LNCaP clone FGC (cell line): ENCODE measurements at regions not wholly inside any gene's neighbourhood (a gene's known extent, or its start where the extent isn't known, plus 50 kb on each side); places are given as distances from the start of the nearest gene placed in this dataset.

ENCODE experiments used
- DNase-seq: peaks from one replicate; pipeline ENCODE4 v3.0.0-alpha.2; 2011; ENCODE audit warnings: low read depth
- H3K4me3 ChIP-seq: 2 replicates; pipeline ENCODE4 v1.5.1; 2011; ENCODE audit warnings: mild to moderate bottlenecking, low read depth, low read length, control low read depth
- TF ChIP-seq, protein P1 (sequence below): IDR thresholded peaks from 2 replicates; pipeline ENCODE4 v1.5.1; 2012; ENCODE audit warnings: mild to moderate bottlenecking; ENCODE audit not compliant: control insufficient read depth, insufficient read depth; ENCODE audit errors: extremely low read depth

DNA sequence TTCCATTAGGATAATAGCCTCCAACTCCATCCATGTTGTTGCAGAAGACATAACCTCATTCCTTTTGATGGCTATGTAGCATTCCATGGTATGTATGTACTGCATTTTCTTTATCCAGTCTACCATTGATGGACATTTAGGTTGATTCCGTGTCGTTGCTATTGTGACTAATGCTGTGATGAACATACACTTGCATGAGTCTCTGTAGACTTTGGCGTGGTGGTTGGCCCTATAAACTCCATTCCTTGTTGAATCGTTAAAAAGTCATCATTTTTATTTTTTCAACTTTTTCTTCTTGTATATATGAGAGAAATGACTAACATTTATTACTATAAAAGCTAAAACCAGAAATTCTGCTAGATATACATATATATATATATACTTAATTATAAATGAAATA is 1491.9 kb upstream of the CDH6 start:
- TF ChIP-seq, protein P1, sequence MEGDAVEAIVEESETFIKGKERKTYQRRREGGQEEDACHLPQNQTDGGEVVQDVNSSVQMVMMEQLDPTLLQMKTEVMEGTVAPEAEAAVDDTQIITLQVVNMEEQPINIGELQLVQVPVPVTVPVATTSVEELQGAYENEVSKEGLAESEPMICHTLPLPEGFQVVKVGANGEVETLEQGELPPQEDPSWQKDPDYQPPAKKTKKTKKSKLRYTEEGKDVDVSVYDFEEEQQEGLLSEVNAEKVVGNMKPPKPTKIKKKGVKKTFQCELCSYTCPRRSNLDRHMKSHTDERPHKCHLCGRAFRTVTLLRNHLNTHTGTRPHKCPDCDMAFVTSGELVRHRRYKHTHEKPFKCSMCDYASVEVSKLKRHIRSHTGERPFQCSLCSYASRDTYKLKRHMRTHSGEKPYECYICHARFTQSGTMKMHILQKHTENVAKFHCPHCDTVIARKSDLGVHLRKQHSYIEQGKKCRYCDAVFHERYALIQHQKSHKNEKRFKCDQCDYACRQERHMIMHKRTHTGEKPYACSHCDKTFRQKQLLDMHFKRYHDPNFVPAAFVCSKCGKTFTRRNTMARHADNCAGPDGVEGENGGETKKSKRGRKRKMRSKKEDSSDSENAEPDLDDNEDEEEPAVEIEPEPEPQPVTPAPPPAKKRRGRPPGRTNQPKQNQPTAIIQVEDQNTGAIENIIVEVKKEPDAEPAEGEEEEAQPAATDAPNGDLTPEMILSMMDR = no peak
- no peak overlapping the region for H3K4me3 ChIP-seq
- DNase-seq = no peak

DNA sequence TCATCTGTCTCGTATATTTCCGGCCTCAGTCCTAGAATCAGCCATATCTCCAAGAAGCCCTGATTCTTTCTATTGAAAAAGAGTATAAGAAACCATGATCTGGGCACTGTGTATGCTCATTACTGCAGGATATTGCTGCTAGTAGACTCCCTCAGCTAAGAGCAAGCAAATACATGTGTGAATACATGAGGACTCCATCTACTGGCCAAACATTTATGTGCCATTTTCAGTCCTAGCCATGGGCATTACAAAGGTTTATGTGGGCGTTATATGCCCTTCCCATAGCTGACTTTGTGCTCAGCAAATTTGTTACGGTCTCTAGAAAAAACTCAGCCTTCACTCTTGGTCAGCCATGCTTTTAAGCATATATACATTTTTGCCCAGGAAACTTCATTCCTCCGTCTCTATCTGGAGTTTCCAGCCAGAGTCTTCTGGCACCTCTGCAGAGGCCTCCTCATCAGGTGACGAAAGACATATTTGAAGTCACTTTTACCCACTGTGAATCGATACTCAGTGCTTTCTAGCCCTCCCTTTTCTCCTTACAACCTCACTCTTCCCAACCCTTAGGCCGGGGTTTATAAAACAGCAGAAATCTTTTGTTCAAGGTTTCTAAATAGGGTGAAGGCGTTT is 1495.6 kb upstream of the CDH6 start:
- no peak for DNase-seq
- TF ChIP-seq, protein P1 = peak; percentile 59
- H3K4me3 ChIP-seq = no peak overlapping the region

DNA sequence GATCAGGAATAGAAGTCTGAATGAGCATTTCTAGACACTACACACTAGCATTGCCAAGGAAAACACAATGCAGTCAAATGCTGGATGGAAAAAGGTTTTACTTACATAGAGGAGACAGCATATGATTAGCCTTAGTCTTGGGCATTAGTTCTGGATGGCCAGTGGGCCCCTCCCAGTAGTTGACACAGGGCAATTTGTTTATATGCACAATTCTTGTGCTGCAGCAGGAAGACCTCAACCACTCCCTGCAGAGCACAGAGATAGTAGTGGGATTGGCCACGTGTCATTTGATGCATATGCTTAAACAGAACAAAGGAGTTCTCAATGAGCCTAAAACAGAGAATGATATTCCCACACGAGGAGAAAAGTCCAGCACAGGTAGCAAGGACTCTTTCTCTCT is 1496.2 kb upstream of the CDH6 start:
- TF ChIP-seq, protein P1 = no peak
- DNase-seq = no peak

DNA sequence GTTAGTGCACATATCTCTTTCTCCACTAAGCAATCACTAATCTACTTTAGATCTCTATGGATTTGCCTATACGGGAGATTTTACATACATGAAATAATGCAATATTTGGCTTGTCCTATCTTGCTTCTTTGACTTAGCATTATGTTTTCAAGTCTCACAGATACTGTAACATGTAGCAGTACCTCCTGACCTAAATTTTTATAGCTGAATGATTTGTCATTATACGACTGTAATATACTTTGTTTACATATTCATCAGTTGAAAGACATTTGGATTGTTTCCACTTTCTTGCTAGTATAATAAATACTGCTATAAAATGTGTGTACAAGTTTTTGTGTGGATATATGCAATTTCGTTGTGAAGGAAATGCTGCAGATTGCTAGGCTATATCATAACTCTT is 1520.8 kb upstream of the CDH6 start:
- no peak overlapping the region for H3K4me3 ChIP-seq
- TF ChIP-seq, protein P1 = no peak
- peak; percentile 46 for DNase-seq

More for the DNA sequence above, 1496.2 kb upstream of the CDH6 start:
- no peak overlapping the region for H3K4me3 ChIP-seq

DNA sequence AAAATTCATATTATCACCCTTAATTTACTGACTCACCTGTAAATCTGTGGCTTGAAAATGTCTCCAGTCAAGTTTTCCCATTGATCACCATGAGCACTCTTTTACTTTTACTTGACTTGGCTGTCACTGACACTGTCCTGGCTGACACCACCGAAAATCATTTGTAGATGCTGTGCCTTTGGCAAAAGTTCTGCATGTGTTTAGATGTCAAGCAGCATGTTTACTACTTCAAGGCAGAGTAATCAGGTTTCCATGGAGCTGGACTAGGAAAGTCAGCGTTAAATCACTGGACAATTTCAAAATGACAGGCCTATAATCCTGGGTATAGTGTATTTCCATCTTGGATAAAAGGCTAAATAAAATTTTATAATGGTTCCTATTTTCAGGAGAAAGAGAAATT is 1530.6 kb upstream of the CDH6 start:
- no peak overlapping the region for H3K4me3 ChIP-seq
- no peak for DNase-seq
- TF ChIP-seq, protein P1 = no peak

DNA sequence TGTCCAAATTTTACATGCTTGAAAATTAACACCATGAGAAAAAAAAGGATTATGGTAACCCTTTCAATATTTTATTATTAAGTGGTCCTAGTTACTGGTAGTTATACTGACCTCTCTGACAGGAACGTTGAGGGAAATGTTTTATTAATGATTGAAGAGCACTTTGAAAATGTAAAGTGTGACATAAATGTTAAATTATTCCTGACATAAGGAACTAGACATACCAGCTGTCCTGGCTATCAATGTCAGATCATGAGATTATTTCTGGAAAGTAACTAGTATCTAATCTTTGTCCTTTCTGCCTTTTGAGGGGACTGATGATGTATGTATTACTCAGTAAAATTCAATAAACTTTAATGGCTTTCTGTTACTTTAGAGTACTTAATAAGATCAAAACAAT is 1538.5 kb upstream of the CDH6 start:
- no peak for DNase-seq
- H3K4me3 ChIP-seq = no peak overlapping the region
- TF ChIP-seq, protein P1 = no peak

DNA sequence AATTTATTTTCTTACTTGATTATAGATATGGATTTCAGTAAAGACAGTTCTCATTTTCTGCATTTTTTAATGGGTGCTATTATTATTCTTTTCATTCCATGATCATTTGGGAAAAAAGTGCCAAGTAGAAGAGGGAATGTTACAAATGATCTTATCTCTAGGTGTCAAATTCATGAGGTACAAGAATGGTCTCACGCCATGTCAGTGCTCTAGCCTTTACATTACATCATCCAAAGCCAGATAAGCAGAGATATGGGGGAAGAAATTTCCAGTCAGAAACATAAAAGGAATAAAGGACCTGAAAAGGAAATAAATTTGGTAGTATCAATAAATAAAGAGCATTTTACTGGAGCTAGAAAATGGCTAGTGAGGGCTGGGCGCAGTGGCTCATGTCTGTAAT is 1544.2 kb upstream of the CDH6 start:
- no peak overlapping the region for H3K4me3 ChIP-seq
- DNase-seq = no peak

More for the DNA sequence above, 1544.2 kb upstream of the CDH6 start:
- TF ChIP-seq, protein P1 = no peak
